Neural crest cell (in vitro differentiated cells): ENCODE measurements at regions not wholly inside any gene's neighbourhood (a gene's known extent, or its start where the extent isn't known, plus 50 kb on each side); places are given as distances from the start of the nearest gene placed in this dataset.

Source experiments
- DNase-seq: peaks from one replicate; pipeline ENCODE4 v3.0.0; 2021; ENCODE audit warnings: low read depth, mixed read lengths, low spot score
- H3K27ac Mint-ChIP-seq: one replicate; pipeline ENCODE4 v1.8.0; 2021; ENCODE audit warnings: mild to moderate bottlenecking, mixed read lengths; ENCODE audit not compliant: unreplicated experiment
- H3K27me3 Mint-ChIP-seq: 2 replicates; pipeline ENCODE4 v1.8.0; 2021; ENCODE audit warnings: low read depth, mild to moderate bottlenecking, mixed read lengths
- H3K36me3 Mint-ChIP-seq: 2 replicates; pipeline ENCODE4 v1.8.0; 2021; ENCODE audit warnings: low read depth, mild to moderate bottlenecking, mixed read lengths
- H3K4me1 Mint-ChIP-seq: 2 replicates; pipeline ENCODE4 v1.8.0; 2021; ENCODE audit warnings: mixed read lengths
- H3K4me3 Mint-ChIP-seq: one replicate; pipeline ENCODE4 v1.8.0; 2021; ENCODE audit warnings: mild to moderate bottlenecking, mixed read lengths
- H3K9me3 Mint-ChIP-seq: 2 replicates; pipeline ENCODE4 v1.8.0; 2021; ENCODE audit warnings: mixed read lengths
- CTCF ChIP-seq: fragments of 200-600 bp; sonication (generic); conservative IDR thresholded peaks from 2 replicates; pipeline ENCODE4 v1.5.0; 2021; ENCODE audit warnings: antibody characterized with exemption, mild to moderate bottlenecking

GRCh38 chr5:94082405-94082804, 341.0 kb upstream of the POU5F2 start:
- Mint-ChIP-seq H3K9me3 (peaks cover 6% of the 10 kb centered on the region), H3K36me3 (peaks cover 13% of the 10 kb centered on the region), H3K27ac (no peak overlapping the region), H3K27me3 (no peaks in the 10 kb centered on the region), H3K4me1 (peaks cover 10% of the 10 kb centered on the region), H3K4me3 (no peak overlapping the region)
- no peak for DNase-seq
- no peak for TF ChIP-seq CTCF

- TF ChIP-seq CTCF: no peak
- DNase-seq: no peak
- H3K9me3 Mint-ChIP-seq: peaks cover 6% of the 10 kb centered on the region
- H3K27ac Mint-ChIP-seq: no peak overlapping the region
- H3K27me3 Mint-ChIP-seq: no peaks in the 10 kb centered on the region
- peaks cover 13% of the 10 kb centered on the region for H3K36me3 Mint-ChIP-seq
- H3K4me1 Mint-ChIP-seq: peaks cover 10% of the 10 kb centered on the region
- no peak overlapping the region for H3K4me3 Mint-ChIP-seq
Measured at GRCh38 chr5:94081088-94081487, 339.7 kb upstream of the POU5F2 start.

- no peak for TF ChIP-seq CTCF
- Mint-ChIP-seq H3K9me3 (peaks cover 1% of the 10 kb centered on the region), H3K36me3 (peaks cover 9% of the 10 kb centered on the region), H3K27me3 (no peaks in the 10 kb centered on the region), H3K4me3 (no peak overlapping the region), H3K4me1 (peaks cover 10% of the 10 kb centered on the region), H3K27ac (no peak overlapping the region)
- DNase-seq: no peak
Measured at GRCh38 chr5:94080390-94080789, 339.0 kb upstream of the POU5F2 start.

GRCh38 chr5:94072116-94072515, 330.7 kb upstream of the POU5F2 start:
- Mint-ChIP-seq H3K27me3 (no peaks in the 10 kb centered on the region), H3K36me3 (peaks cover 12% of the 10 kb centered on the region), H3K9me3 (peaks cover 5% of the 10 kb centered on the region), H3K4me3 (no peak overlapping the region), H3K4me1 (peaks cover 15% of the 10 kb centered on the region), H3K27ac (no peak overlapping the region)
- DNase-seq: no peak
- TF ChIP-seq CTCF: no peak

GRCh38 chr5:94066437-94067207, 325.2 kb upstream of the POU5F2 start:
- Mint-ChIP-seq H3K4me1 (no peaks in the 10 kb centered on the region), H3K36me3 (peaks cover 50% of the 10 kb centered on the region), H3K4me3 (no peak overlapping the region), H3K27me3 (no peaks in the 10 kb centered on the region), H3K9me3 (peaks cover 31% of the 10 kb centered on the region), H3K27ac (no peak overlapping the region)
- no peak for DNase-seq
- TF ChIP-seq CTCF: no peak
